ENCODE measurements at regions not wholly inside any gene's neighbourhood (a gene's known extent, or its start where the extent isn't known, plus 50 kb on each side); places are given as distances from the start of the nearest gene placed in this dataset.

GRCh38 chr20:10921491-10922010 lies 247.8 kb upstream of the JAG1 start:
- no peak for DNase-seq (ENCODE audit: low spot score)

- no peak for DNase-seq (ENCODE audit: low spot score)
Observed at GRCh38 chr20:10922506-10922905, 248.7 kb upstream of the JAG1 start.

- no peak for DNase-seq (ENCODE audit: low spot score)
Observed at GRCh38 chr20:10922941-10923340, 249.1 kb upstream of the JAG1 start.

- DNase-seq (ENCODE audit: low spot score): no peak
Observed at GRCh38 chr20:10924644-10925201, 250.9 kb upstream of the JAG1 start.

GRCh38 chr20:10925767-10926166 lies 252.0 kb upstream of the JAG1 start:
- DNase-seq (ENCODE audit: low spot score): no peak

GRCh38 chr20:10927011-10927583 lies 253.3 kb upstream of the JAG1 start:
- no peak for DNase-seq (ENCODE audit: low spot score)

GRCh38 chr20:10927936-10928840 lies 254.4 kb upstream of the JAG1 start:
- DNase-seq (ENCODE audit: low spot score): no peak

- DNase-seq (ENCODE audit: low spot score): no peak
Observed at GRCh38 chr20:10928841-10929421, 255.1 kb upstream of the JAG1 start.

- DNase-seq (ENCODE audit: low spot score): no peak
Observed at GRCh38 chr20:10935658-10936402, 262.0 kb upstream of the JAG1 start.

- no peak for DNase-seq (ENCODE audit: low spot score)
Observed at GRCh38 chr20:10936786-10937185, 263.0 kb upstream of the JAG1 start.

- no peak for DNase-seq (ENCODE audit: low spot score)
Observed at GRCh38 chr20:10939331-10939941, 265.6 kb upstream of the JAG1 start.

- no peak for DNase-seq (ENCODE audit: low spot score)
Observed at GRCh38 chr20:10940941-10941340, 267.1 kb upstream of the JAG1 start.

GRCh38 chr20:10943686-10944265 lies 270.0 kb upstream of the JAG1 start:
- no peak for DNase-seq (ENCODE audit: low spot score)

- DNase-seq (ENCODE audit: low spot score): no peak
Observed at GRCh38 chr20:10946124-10946880, 272.5 kb upstream of the JAG1 start.

- no peak for DNase-seq (ENCODE audit: low spot score)
Observed at GRCh38 chr20:10947726-10948125, 273.9 kb upstream of the JAG1 start.

GRCh38 chr20:10949930-10950783 lies 276.4 kb upstream of the JAG1 start:
- DNase-seq (ENCODE audit: low spot score): no peak

GRCh38 chr20:10951216-10951615 lies 277.4 kb upstream of the JAG1 start:
- no peak for DNase-seq (ENCODE audit: low spot score)

GRCh38 chr20:10951904-10952303 lies 278.1 kb upstream of the JAG1 start:
- no peak for DNase-seq (ENCODE audit: low spot score)

GRCh38 chr20:10953437-10953836 lies 279.6 kb upstream of the JAG1 start:
- DNase-seq (ENCODE audit: low spot score): no peak
